Activated CD4-positive, alpha-beta T cell treated with anti-CD3 and anti-CD28 coated beads, Interleukin-2, amount 50 U/mL, for 1 hour (primary cell): ENCODE measurements at regions not wholly inside any gene's neighbourhood (a gene's known extent, or its start where the extent isn't known, plus 50 kb on each side); places are given as distances from the start of the nearest gene placed in this dataset.

ENCODE experiments used
- DNase-seq: peaks from one replicate; pipeline ENCODE4 v3.0.0-alpha.2; 2020

DNA sequence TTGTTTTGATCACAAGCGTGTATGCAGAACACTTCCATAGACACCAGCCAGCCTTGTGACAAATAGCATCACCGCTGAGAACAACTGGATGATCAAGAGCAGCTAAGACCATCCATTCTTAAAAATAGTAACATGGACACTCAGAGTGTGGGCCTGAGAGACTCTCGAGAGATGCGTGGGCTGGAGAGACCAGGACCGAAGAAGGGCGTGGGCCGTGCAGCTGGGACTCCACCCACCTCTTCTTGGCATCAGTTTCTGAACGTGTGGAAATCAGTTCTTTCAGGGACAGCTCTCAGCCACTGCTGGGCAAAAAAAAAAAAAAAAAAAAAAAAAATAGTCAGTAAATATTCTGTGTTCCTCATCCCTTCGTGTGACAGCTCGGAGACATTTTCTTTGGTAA lies 314.5 kb upstream of the CDH4 start:
- no peak for DNase-seq

DNA sequence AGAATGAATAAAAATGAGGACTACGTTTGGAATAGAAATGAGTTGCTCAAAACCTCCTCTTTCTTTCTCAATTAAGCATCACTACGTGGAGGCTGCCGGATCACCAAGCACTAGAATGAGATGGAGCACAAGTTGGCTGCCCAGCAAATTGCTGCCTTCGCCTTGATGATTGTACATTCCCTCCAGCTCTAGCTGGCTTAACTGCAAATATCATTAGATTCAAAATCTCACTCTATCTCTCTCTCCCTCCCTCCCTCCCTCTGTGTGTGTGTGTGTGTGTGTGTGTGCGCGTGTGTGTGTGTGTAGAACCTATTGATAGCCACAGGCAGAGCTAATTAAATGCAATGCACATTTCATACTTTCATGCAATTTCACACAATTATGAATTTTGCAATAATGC lies 310.7 kb upstream of the CDH4 start:
- DNase-seq, result no peak

- DNase-seq, result no peak
These were observed 304.2 kb upstream of the CDH4 start for GRCh38 chr20:60947819-60948218.

DNA sequence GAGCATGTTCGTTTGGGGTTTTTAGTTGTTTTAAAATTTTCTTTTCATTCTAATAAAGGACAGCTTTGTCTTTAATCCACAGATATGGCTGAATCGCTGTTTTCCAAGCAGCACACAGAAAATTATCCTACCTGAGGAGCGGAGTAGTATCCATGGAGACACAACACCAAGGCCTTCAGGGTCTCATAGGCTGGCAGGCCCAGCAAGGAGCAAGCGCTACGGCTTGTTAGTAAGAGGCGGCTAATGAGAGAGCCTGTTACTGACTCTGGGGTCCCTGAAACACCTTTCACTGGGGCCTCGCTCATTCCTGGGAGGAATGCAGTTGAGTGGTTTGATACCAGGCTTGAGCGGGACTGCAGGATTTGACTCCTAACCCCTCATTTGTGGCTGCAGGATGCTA lies 303.8 kb upstream of the CDH4 start:
- no peak for DNase-seq

GRCh38 chr20:60950561-60950960 lies 301.5 kb upstream of the CDH4 start:
- DNase-seq, result no peak

GRCh38 chr20:60950974-60951373 lies 301.1 kb upstream of the CDH4 start:
- DNase-seq, result no peak

- no peak for DNase-seq
These were observed 299.2 kb upstream of the CDH4 start for GRCh38 chr20:60952861-60953260.

GRCh38 chr20:60953321-60953720 lies 298.7 kb upstream of the CDH4 start:
- no peak for DNase-seq

- no peak for DNase-seq
These were observed 296.4 kb upstream of the CDH4 start for GRCh38 chr20:60955706-60956105.

DNA sequence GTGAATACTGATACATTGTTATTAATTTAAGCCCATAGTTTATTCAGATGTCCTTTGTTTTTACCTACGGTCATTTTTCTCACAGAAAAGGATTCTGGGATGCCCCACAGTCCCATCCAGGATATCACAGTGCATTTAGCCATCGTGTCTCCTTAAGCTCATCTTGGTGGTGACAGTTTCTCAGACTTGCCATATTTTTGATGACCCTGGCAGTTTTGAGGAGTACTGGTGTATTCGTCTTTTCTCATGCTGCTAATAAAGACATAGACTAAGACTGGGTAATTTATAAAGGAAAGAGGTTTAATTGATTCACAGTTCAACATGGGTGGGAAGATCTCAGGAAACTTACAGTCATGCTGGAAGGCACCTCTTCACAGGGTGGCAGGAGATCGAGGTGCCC lies 295.9 kb upstream of the CDH4 start:
- DNase-seq, result no peak

- DNase-seq, result no peak
These were observed 294.4 kb upstream of the CDH4 start for GRCh38 chr20:60957621-60958020.

DNA sequence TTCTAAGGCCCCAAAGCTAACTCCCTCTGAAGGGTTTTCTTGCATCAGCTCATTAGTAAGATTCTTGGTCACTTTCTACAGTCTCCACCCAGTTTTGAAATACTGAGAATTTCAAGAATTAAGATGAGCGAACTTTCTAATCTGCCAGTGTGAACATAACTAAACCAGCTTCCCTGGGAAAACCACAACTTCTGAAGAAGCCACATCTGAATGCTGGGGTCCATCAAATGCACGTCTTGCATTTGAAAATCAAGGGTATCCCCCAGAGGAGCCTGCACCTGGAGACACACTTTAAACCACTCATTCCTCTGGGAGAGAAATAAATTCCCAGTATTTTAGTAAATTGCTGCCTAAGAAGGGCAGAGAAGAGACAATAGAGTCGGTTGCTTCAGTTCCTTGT lies 292.1 kb upstream of the CDH4 start:
- DNase-seq, result no peak

DNA sequence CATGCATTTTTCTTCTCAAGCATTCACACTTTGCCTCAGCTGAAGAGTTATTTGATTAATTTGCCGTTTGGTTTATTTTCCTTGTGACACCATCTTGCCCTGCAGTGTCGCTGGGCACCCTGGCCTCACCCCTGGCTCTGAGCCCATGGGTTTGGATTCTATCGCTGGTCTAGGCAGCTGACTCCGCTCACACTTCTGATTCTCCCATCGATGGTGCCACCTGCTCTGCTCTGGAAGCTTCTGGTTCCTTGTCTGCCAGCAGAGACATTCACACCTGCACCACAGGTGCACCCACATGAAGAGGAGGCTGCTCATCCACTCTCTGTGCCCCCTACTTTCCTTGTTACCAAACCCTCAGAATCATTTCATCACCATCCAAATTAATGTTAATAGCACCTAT lies 291.6 kb upstream of the CDH4 start:
- no peak for DNase-seq

GRCh38 chr20:60961551-60961950 lies 290.5 kb upstream of the CDH4 start:
- DNase-seq, result no peak

GRCh38 chr20:60962367-60963045 lies 289.6 kb upstream of the CDH4 start:
- DNase-seq, result no peak

DNA sequence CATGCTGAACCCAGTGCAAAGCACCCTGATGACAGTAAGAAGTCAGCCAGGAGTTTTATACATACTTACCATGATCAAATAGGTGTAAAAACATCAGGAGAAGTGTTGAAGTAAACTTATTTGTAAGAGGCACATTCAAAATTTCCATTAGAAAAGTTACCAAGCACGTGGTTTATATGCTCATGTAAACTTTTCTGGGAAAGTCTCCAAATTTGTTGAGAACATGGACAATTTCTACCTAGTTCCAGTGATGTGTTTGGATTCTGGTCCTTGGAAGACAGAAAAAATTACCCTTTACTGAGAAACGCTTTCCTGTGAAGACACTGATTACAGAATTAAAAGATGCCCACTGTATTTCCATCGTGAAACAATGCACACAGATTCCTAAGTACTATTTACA lies 288.9 kb upstream of the CDH4 start:
- no peak for DNase-seq

DNA sequence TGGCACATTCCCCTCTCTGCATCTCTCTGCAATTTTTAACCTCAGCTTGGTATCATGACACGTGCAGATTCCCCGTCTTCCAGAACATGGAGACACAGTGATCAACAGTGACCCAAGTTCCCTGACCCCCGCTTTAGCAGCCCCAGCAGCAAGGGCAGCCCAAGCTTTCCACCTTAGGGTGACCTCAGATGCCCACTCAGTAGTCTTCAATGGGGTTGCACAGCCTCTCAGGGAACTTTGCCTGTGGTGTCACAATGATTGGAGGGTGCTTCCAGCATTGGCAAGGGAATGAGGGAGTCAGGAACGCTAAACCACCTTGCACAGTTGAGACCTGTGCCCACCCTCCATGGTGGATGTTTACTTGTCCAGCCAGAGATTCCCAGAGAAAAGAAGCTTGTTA lies 287.1 kb upstream of the CDH4 start:
- no peak for DNase-seq

DNA sequence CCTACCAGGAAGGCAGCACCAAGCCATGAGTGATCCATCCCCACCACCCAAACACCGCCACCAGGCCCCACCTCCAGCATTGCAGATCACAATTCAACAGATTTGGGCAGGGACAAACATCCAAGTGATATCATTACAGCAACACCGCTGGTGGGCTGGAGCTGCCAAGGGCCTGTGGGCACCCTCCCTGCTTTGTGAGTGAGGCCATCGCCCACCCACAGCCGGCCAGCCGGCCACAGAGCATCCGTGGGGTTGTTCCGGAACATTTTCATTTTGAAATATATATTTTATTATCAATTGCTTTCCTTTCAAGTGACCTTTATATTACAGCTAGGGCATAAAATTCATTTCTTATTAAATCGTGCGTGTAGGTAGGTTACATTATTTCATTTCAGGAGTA lies 286.0 kb upstream of the CDH4 start:
- no peak for DNase-seq

GRCh38 chr20:60966766-60967165 lies 285.3 kb upstream of the CDH4 start:
- DNase-seq, result no peak

DNA sequence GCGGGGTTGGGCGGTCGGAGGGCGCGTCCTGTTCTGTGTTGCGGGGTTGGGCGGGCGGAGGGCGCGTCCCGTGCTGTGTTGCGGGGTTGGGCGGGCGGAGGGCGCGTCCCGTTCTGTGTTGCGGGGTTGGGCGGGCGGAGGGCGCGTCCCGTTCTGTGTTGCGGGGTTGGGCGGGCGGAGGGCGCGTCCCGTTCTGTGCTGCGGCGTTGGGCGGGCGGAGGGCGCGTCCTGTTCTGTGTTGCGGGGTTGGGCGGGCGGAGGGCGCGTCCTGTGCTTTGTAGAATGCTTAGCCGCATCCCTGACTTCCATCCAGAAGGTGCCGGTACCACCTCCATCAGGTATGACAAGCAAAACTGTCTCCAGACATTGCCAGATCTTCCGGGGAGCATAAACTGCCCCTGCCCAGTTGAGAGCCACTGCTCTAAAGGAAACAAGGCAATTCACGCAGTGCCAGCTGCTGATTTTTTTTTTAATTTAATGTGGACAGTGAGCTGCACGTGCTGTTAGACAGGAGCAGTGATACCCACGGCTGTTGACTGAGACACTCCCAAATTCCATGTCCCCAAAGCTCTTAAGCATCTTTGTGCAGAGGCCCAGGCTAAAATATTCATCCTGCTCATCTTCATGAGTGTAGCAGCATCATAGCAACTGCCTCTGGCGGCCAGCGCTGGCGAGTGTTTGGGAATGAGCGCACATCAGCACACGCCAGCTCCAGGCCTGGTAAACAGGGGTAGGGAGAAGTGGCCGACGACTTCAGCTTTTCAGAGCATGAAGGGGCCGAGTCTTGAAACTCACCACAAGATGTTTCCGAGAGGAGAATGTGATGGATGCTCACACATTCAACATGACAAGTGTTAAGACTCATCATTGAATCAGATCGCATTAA lies 284.4 kb upstream of the CDH4 start:
- no peak for DNase-seq

GRCh38 chr20:60968853-60969720 lies 283.0 kb upstream of the CDH4 start:
- no peak for DNase-seq

DNA sequence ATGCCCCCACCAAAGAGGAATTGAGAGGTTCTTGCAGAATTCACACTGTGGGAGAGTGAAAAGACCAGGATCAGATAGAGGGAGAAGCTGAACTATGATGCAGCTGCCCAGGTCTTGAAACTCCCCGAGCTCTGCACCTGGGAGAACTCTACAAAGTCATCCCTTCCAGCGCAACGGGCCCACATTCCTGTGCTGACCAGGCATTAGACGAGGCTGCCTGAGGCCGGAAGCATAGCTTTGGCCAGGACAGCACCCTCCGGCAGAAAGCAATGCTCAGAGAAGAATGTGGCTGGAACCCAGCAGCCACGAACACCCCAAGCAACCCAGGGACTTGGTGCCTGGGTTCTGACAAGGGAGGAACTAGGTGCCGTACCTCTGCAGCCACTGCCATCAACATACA lies 281.5 kb upstream of the CDH4 start:
- DNase-seq, result no peak

GRCh38 chr20:60974022-60974421 lies 278.0 kb upstream of the CDH4 start:
- no peak for DNase-seq
